Heart left ventricle (tissue), 13 donors: ENCODE measurements at regions not wholly inside any gene's neighbourhood (a gene's known extent, or its start where the extent isn't known, plus 50 kb on each side); places are given as distances from the start of the nearest gene placed in this dataset.

ENCODE experiments used
- CTCF ChIP-seq, 12 donors: fragments of 200-600 bp; sonication (generic) in 4 of 12; IDR thresholded peaks; one replicate each; pipeline versions ENCODE4 v1.5.0 to v1.8.0; 2018 to 2022; ENCODE audit warnings: antibody characterized with exemption in 12 of 12, mild to moderate bottlenecking in 5 of 12
- POLR2A ChIP-seq, 2 donors: fragments of 450-650 bp; IDR thresholded peaks; one replicate each; pipeline ENCODE4 v1.6.1; 2017; ENCODE audit warnings: antibody characterized with exemption in 2 of 2, mild to moderate bottlenecking in 2 of 2, moderate library complexity in 2 of 2
- donor health status: ischemic (EF 13 %, LVEDD 7.1; RV severe dilation, severe dysfunction).
- donor health status: DM: no; HTN: yes; CAD: no.
- donor health status: DM: no; HTN: no; CAD: no.
- donor health status: ischemic (EF 25% LVEDD 6.9; RV normal size, moderate dysfunction).
- donor health status: ischemic (EF 25% LVEDD 5.7; RV mildly dilated, moderate dysfunction).
- donor health status: ischemic (EF 35%, LVEDD 5.7; RV mildly dilated, moderate dysfunction).
- donor health status: nonischemic (EF 11% LVEDD 7.7; RV severe dilation, severe dysfunction).
- donor health status: DM: yes; HTN: yes; CAD: no.
- donor health status: PGD.
- donor health status: ischemic (EF 29% LVEDD 5.4; RV normal size, mild dysfunction).
- donor health status: nonischemic (EF 23%, LVEDD 6.1; RV moderate dilation, normal function).

GRCh38 chr12:114974333-114974732, 290.4 kb upstream of the TBX3 start:
- no peak for TF ChIP-seq CTCF (IDR thresholded peaks at IDR 0.05)
- TF ChIP-seq POLR2A (IDR thresholded peaks at IDR 0.05): no peak
